KOPT-K1 (cell line): ENCODE measurements at regions not wholly inside any gene's neighbourhood (a gene's known extent, or its start where the extent isn't known, plus 50 kb on each side); places are given as distances from the start of the nearest gene placed in this dataset.

Experiments
- H3K27ac ChIP-seq: fragments of 200-600 bp; sonication (generic); 2 replicates; pipeline ENCODE4 v1.5.1; 2016; ENCODE audit warnings: antibody characterized with exemption, mild to moderate bottlenecking, low read depth, low read length; ENCODE audit not compliant: poor library complexity, severe bottlenecking
- H3K36me3 ChIP-seq: fragments of 200-600 bp; sonication (generic); 2 replicates; pipeline ENCODE4 v1.5.1; 2017; ENCODE audit warnings: antibody characterized with exemption, mild to moderate bottlenecking, low read length, moderate library complexity; ENCODE audit not compliant: insufficient read depth
- H3K9me3 ChIP-seq: fragments of 200-600 bp; sonication (generic); 2 replicates; pipeline ENCODE4 v1.5.1; 2017; ENCODE audit warnings: antibody characterized with exemption, low read length, mild to moderate bottlenecking; ENCODE audit not compliant: insufficient read depth, poor library complexity, severe bottlenecking

DNA sequence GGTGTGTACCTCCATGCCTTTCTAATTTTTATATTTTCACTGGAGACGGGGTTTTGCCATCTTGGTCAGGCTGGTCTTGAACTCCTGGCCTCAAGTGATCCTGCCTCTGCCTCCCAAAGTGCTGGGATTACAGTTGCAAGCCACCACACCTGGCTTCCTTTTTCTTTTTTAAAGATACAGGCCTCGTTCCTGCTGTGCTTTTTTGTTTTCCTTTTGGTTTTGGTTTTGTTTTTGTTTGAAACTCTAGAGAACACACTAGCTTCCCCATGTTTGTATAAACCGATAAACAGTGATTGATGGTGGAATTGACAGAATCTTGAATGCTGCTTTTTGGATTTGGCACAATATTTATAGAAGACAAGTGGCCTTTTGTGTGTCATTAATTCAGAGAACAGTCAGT is 1603.4 kb downstream of the MAT2B start:
- Histone ChIP-seq H3K27ac (no peak overlapping the region), H3K36me3 (no peaks in the 10 kb centered on the region), H3K9me3 (no peaks in the 10 kb centered on the region)

DNA sequence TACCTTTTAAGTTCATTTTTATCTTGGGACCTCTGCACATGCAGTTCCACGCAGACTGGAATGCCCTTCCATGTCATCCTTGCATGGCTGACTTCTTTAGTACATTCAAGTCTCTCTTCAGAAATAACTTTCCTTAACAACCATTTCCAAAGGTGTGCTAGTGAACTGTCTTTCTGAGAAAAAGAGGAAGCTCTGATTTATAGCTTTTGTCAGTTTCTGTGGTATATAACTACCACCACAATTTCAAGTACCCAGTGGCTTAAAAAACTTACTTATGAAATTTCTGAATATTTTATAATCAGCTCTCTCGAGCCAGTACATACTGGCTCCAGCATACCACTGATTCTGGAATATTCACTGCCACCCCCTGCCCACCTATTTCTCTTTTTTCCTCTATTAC is 1613.8 kb downstream of the MAT2B start:
- no peaks in the 10 kb centered on the region for H3K36me3 ChIP-seq
- H3K27ac ChIP-seq: no peak overlapping the region
- no peaks in the 10 kb centered on the region for H3K9me3 ChIP-seq

DNA sequence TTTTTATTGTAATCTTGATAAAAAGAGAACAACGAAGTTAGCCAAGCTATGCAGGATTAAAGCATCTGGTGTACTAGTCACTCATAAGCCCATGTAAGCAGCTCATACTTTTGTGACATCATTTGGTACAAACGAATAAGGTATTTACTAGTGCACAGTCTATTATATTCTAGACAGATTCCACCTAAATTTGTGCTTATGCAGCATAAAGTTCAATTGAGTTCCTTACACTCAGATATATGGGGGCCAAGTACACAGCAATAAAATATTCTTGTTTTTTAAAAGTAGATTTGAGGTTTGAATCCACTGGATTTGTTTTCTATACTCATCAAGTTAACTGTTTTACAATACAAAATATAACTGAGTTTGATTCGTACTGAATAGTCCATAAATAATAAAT is 1621.2 kb downstream of the MAT2B start:
- Histone ChIP-seq H3K27ac (no peak overlapping the region), H3K9me3 (no peaks in the 10 kb centered on the region), H3K36me3 (no peaks in the 10 kb centered on the region)

DNA sequence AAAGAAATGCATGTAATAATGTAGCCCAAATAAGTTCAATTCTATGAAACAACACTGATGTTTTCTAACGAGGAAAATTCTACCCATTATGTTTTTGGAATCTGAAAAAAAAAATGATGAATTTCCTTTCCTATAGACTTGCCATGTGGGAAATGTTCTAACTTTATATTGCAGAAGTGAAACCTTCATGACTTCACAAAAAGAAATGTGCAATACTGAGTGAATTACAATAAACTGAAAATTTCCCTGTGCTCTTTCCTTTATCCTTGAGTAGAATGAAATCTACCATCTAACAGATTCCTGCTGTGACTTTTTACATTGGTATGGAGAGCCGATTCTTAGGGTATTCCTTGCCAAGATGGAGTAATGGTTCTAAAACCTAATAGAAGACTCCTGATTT is 1622.5 kb downstream of the MAT2B start:
- H3K36me3 ChIP-seq: no peaks in the 10 kb centered on the region
- no peak overlapping the region for H3K27ac ChIP-seq
- H3K9me3 ChIP-seq: no peaks in the 10 kb centered on the region

DNA sequence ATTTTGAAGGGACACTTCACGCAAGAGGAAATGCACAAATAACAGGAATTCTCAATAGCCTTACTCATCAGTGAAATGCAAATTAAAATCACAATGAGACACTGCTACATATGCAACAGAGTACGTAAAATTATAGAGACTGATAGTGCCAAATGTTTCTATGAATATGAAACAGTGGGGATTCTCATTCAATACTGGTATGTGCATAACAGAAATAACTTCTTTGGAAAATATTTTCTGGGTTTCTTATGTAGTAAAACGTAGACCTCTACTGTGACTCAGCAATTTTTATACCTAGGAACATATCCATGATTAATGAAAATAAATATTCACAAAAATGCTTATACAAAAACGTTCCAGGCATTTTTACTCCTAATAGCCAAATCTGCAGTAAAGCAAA is 1625.2 kb downstream of the MAT2B start:
- H3K27ac ChIP-seq: no peak overlapping the region
- no peaks in the 10 kb centered on the region for H3K36me3 ChIP-seq
- H3K9me3 ChIP-seq: no peaks in the 10 kb centered on the region

DNA sequence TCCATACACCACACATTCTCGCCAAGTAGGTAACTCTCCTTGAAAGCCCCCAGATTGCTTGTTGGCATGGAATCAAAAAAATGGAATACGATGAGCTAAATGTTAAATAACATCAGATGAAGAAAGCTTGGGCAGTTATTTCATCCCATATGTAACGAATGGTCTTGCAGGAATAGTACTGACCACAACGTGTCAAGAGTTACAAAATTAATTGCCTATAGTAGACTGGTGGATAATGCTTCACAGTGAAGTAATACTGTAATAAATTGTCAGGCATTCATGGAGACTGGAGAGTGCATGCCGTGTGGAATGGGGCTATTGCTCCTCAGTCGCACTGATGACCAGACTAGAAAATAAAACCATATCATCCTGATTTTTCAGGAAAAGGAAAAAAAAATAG is 1628.7 kb downstream of the MAT2B start:
- Histone ChIP-seq H3K9me3 (no peaks in the 10 kb centered on the region), H3K27ac (no peak overlapping the region), H3K36me3 (no peaks in the 10 kb centered on the region)

DNA sequence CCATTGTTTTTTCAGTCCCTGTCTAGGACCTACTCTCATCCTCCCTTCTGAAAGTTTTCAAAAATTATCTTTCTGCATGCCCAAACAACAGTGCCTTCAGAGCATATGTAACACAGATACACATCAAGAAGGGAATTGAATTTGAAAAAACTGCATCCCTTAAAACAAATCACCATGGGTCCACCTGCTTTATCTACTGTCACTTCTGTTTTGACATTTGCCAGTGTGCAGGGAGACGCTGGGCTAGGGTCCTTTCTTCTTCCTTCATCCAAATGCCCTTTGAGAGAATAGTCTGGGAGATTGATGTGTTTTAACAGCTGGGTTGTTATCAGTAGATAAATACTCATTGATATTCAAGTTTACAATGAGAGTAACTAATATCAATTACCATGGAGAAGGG is 1630.1 kb downstream of the MAT2B start:
- no peaks in the 10 kb centered on the region for H3K9me3 ChIP-seq
- H3K27ac ChIP-seq: no peak overlapping the region
- no peaks in the 10 kb centered on the region for H3K36me3 ChIP-seq

DNA sequence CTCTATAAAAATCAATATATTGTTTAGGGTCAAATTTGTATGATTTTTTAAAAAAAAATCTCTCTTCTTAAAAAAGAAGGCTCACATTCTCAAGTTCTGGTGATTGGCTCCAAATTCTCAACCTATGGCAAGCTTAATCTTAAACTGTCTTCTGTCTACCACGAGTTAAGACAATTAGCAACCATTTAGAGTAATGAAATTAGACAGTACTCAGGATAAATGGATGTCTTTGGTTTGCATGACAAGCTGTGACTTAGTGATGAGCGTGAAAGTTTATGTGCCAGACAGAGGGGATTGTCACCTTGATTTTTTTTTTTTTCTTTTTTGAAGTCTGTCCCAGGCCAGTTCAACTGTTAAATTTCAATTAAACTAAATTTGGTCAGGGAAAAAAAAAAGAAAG is 1632.3 kb downstream of the MAT2B start:
- Histone ChIP-seq H3K9me3 (no peaks in the 10 kb centered on the region), H3K36me3 (no peaks in the 10 kb centered on the region), H3K27ac (no peak overlapping the region)

DNA sequence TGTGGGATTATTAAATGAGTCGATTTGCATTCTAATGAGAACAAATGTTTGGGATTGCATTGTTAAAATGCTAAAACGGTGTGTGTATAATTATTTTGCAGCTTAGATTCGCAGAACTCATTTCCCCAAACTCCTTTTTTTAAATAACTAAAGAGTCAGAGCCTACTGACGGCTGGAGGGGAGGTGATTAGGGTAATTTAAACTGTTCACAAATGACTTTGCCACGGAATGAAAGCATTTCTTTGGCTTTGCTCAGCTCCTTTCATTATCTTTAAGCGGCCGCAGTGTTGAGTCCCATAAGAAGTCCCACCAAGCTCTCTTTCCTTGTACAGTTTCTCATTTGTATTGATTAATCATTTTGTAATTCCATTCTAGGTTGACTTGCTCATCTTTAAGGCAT is 1632.8 kb downstream of the MAT2B start:
- no peaks in the 10 kb centered on the region for H3K9me3 ChIP-seq
- no peaks in the 10 kb centered on the region for H3K36me3 ChIP-seq
- H3K27ac ChIP-seq: no peak overlapping the region

DNA sequence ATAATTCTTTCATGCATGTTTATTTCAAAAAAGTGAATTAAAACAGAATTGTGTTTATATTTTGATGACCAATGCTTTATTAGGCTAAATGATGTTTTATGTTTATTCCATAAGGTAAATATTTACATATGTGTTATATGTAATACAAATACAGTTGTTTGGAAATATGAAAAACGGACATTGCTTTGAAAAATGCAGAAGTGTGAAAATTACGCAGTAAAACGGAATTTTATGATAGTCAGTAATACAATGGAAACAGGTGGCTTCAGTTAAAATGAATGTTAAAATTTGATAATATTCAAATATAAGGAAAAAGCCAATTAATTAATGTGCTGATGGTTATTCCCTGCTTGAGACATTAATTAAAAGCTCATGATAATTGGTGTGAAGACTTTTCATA is 1633.8 kb downstream of the MAT2B start:
- Histone ChIP-seq H3K9me3 (no peaks in the 10 kb centered on the region), H3K36me3 (no peaks in the 10 kb centered on the region), H3K27ac (no peak overlapping the region)

DNA sequence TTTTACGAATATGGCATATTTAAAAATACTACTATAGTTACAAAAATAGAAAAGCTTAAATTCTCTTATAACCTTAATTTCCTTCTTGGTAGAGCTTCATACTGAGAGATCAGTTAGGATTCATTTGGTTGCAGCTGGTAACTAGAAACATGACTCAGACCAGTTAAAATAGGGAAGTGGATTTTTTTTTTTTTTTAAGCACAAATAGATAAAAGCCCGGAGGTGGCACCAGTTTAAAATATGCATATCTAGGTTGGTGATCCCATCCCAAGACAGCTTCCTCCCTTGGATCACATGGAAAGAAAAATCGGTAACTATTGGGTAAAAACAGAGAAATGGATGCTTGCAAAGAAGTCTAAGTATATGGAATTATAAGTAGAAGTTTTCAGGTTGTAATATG is 1634.3 kb downstream of the MAT2B start:
- Histone ChIP-seq H3K36me3 (no peaks in the 10 kb centered on the region), H3K27ac (no peak overlapping the region), H3K9me3 (no peaks in the 10 kb centered on the region)

DNA sequence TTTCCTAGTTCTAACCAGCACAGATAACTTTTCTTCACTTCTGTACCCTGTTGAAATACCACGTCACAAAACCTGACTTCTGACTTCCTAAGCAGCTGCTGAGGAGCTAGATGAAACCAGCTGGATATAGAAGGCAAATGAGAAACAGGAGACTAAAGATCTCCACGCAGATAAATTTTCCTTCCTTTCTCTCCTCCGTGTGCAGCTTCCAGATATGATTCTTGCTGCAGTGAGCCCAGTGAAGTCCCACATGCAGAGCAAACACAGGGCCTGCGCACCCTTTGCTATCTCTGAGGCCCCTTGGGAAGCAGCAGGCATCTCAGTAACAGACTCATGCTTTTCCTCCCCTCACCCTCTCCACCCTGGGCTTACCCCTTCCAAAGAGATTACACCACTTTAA is 1638.3 kb downstream of the MAT2B start:
- H3K36me3 ChIP-seq: no peaks in the 10 kb centered on the region
- no peak overlapping the region for H3K27ac ChIP-seq
- no peaks in the 10 kb centered on the region for H3K9me3 ChIP-seq

DNA sequence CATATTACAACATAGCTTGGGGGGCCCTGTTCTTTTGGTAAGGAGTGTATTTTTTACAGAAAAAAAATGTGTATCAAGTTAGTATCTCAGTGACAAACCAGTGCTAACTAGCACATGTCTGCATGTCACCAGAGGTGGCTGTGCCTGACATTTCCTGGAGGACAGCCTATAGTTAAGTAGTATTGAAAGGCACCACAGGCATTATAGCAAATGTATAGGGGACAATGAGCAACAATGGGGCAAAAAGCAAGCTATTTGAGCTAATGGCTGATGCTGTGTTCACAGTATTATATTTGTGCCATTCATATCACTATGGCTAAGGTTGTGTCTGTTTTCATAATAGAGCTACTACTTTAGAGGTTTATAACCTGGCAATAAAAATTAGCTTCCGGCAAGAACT is 1644.0 kb downstream of the MAT2B start:
- H3K9me3 ChIP-seq: no peaks in the 10 kb centered on the region
- H3K36me3 ChIP-seq: no peaks in the 10 kb centered on the region
- H3K27ac ChIP-seq: no peak overlapping the region

DNA sequence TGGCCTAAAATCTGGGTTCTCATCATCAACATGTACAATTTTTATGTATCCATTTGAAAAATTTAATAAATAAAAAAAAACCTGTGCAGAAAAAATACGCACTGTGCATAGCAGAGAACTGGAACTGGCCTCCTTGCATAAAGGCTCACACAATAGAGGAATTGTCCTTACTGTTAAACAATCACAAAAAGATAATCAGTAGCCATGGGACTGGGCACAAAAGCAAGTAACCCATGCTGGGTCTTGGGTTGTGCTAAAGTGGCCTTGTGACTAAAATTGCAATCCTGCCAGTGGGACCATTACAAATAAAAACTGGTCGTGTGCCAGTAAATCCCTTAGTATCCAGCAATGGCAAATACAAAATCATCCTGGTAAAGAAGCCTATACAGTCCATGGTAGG is 1646.6 kb downstream of the MAT2B start:
- Histone ChIP-seq H3K36me3 (no peaks in the 10 kb centered on the region), H3K27ac (no peak overlapping the region), H3K9me3 (no peaks in the 10 kb centered on the region)

DNA sequence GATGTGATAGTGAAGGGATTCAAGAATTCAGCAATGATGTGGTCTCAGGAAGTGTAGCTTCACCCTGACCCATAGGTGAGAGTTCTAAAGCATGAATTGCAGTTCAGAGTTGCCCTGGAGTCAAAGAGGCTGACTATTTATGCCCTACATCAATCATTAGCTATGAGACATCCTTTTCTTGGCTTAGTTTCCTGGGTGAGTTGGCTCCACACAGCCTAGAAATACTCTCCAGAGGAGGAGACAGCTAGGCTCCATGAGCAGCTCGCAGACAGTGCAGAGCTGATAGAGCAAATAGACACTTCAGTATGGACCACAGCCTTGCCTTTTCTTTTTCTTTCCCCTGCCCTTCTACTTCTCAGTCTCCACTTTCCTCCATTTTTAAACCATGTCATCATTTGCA is 1651.8 kb downstream of the MAT2B start:
- H3K9me3 ChIP-seq: no peaks in the 10 kb centered on the region
- H3K27ac ChIP-seq: no peak overlapping the region
- no peaks in the 10 kb centered on the region for H3K36me3 ChIP-seq

DNA sequence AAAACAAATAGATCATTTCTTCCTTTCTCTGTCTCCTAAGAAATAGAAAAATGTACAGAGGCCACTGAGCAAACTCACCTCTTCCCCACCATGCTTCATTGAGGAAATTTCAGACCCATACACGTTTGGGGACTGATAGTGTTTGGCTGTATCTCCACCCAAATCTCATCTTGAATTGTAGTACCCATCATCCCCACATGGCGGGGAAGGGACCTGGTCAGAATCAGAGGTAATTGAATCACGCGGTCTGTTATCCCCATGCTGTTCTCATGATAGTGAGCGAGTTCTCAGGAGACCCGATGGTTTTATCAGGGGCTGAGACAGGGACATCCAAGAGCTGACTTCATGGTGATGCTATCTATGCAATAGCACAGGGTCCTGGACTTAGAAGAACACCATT is 1655.8 kb downstream of the MAT2B start:
- Histone ChIP-seq H3K27ac (no peak overlapping the region), H3K36me3 (no peaks in the 10 kb centered on the region), H3K9me3 (no peaks in the 10 kb centered on the region)

DNA sequence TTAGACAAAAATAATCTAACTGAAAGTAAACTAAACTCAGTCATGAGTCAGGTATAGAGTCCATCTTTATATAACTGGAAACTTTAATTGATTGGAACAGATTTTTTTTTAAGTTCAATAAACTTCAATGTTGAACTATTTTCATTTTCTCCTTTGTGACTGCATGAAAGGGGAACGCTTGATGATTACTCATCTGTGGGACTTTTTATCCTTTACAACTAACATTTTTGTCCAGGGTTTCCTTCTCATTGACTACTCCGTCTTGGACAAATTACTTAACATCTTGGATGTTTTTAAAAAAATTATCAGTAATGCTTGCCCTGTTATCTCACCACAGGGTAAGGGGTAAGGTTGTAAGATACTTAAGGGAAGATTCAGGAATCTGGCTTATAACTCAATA is 1658.4 kb downstream of the MAT2B start:
- Histone ChIP-seq H3K36me3 (no peaks in the 10 kb centered on the region), H3K9me3 (no peaks in the 10 kb centered on the region), H3K27ac (no peak overlapping the region)
